ENCODE measurements at regions not wholly inside any gene's neighbourhood (a gene's known extent, or its start where the extent isn't known, plus 50 kb on each side); places are given as distances from the start of the nearest gene placed in this dataset.

DNA sequence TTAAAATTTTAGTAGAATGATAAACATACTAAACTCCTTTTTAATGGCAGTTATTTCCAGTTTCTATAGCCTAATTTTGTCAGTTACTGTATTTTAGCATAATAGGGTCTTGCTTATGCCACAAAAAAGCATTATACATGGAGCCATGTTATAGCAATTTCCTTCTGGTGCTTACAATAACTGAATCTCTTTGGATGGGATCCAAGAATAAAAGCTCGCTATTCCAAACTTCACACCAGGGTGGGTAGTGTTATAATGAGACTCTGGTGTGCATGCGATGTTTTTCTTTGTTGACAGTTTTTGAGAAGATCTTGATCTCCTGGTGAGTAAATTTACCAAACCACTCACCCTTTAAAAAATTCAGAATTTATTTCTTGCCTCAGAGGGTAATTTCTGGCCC, 90.4 kb upstream of the CCDC91 start:
- TF ChIP-seq, protein P1, sequence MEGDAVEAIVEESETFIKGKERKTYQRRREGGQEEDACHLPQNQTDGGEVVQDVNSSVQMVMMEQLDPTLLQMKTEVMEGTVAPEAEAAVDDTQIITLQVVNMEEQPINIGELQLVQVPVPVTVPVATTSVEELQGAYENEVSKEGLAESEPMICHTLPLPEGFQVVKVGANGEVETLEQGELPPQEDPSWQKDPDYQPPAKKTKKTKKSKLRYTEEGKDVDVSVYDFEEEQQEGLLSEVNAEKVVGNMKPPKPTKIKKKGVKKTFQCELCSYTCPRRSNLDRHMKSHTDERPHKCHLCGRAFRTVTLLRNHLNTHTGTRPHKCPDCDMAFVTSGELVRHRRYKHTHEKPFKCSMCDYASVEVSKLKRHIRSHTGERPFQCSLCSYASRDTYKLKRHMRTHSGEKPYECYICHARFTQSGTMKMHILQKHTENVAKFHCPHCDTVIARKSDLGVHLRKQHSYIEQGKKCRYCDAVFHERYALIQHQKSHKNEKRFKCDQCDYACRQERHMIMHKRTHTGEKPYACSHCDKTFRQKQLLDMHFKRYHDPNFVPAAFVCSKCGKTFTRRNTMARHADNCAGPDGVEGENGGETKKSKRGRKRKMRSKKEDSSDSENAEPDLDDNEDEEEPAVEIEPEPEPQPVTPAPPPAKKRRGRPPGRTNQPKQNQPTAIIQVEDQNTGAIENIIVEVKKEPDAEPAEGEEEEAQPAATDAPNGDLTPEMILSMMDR (IDR thresholded peaks at IDR 0.05) = no peak
- TF ChIP-seq EZH2phosphoT487 (IDR thresholded peaks at IDR 0.05) (no peak), EZH2 (IDR thresholded peaks at IDR 0.05) (no peak)
